GM21576 (cell line): ENCODE measurements at regions not wholly inside any gene's neighbourhood (a gene's known extent, or its start where the extent isn't known, plus 50 kb on each side); places are given as distances from the start of the nearest gene placed in this dataset.

Experiments
- ATAC-seq: cut with Tn5 transposase; IDR thresholded peaks from one replicate; pipeline ENCODE4 v1.9.1; 2021; ENCODE audit warnings: mild to moderate bottlenecking, moderate library complexity; ENCODE audit not compliant: unreplicated experiment

DNA sequence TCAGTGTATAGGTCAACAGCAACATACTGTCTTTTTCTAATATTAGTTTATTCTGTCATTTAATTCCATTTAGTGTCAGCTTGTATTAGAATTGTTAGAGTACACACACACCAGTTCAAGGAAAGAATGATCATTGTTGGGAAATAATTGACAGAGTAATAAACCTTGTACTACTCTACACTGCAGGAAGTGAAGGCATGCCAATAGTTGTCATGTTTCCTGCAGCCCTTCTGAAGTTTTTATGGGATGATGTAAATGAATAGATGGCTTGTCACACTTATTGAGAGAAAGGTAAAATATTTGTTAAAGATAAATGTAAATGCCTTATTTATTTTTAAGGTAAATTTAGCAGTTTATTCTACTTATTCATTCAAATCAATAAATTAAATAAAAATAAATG lies 306.9 kb upstream of the KLHL1 start:
- no peak for ATAC-seq

- no peak for ATAC-seq
These were observed 300.6 kb upstream of the KLHL1 start for GRCh38 chr13:70408865-70409264.

GRCh38 chr13:70407486-70407885 lies 299.2 kb upstream of the KLHL1 start:
- ATAC-seq = no peak

- no peak for ATAC-seq
These were observed 297.0 kb upstream of the KLHL1 start for GRCh38 chr13:70405266-70405665.

GRCh38 chr13:70394031-70394548 lies 285.8 kb upstream of the KLHL1 start:
- ATAC-seq = no peak

DNA sequence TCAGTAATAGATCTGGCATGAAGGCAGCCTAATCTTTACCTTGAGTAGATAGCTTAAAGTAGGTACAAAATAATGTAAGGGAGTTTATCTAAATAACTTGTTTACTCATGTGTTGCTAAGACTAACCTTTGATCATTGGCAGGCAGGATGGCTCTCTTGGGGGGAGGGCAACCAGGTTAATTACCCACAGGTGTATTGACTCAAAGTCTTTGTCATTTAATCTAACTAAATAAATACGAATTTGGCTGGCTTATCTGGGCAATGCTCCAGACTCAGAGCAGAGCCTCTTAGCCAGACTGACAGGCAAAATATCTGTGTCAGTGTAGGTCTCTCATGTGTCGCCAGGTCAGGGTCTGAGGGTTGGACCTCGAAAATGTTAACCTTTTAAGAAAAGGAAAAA lies 283.4 kb upstream of the KLHL1 start:
- ATAC-seq = no peak

GRCh38 chr13:70390968-70391367 lies 282.7 kb upstream of the KLHL1 start:
- ATAC-seq = no peak

GRCh38 chr13:70390064-70390463 lies 281.8 kb upstream of the KLHL1 start:
- no peak for ATAC-seq

- no peak for ATAC-seq
These were observed 280.7 kb upstream of the KLHL1 start for GRCh38 chr13:70388935-70389334.

- no peak for ATAC-seq
These were observed 278.7 kb upstream of the KLHL1 start for GRCh38 chr13:70386919-70387318.

DNA sequence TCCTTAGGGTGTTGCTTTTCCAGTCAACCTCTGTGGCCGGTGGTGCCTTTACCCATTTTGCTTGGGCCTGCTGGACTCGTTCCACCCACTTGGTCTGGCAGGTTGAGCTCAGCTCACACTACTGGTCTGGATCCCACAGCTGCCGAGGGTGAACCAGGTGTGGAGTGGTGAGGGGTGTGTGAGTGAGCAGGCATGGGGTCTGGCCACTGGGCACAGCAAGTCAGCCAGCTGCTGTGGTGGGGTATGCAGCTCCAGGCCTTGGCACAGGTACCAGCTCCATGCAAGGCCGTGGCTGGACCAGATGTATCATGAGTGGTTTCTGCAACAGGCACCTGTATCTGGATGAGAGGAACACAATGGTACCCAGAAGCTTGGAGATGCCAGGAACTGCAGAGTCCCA lies 277.6 kb upstream of the KLHL1 start:
- no peak for ATAC-seq

- no peak for ATAC-seq
These were observed 275.9 kb upstream of the KLHL1 start for GRCh38 chr13:70384156-70384555.

DNA sequence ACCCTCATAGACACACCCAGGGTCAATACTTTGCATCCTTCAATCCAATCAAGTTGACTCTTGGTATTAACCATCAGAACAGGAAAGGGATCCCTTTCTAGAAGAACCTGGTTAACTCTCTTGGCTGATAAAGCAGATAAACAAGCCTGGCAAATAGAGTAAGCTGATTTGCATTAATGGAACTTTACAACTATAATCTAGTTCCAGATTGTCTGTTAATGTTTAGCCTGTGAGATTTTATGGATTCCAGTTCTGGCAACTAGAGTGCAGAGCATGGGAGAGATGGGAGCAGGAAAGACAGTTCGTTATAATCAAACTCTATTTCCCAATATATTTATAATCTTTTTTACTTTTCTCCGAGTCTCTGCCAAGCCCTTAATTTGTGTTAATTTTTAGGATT lies 272.6 kb upstream of the KLHL1 start:
- ATAC-seq = no peak

DNA sequence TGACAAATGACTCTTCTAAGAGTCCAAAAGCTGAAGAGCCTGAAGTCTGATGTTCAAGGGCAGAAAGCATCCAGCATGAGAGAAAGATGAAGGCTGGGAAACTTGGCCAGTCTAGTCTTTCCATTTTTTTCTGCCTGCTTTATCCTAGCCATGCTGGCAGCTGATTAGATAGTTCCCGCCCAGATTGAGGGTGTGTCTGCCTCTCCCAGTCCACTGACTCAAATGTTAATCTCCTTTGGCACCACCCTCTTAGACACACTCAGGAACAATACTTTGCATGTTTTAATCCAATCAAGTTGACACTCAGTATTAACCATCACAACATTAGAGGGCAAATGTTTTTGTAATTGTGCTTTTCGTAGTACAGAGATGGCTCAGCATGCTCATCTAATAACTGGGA lies 267.5 kb upstream of the KLHL1 start:
- ATAC-seq = no peak

GRCh38 chr13:70370924-70371323 lies 262.7 kb upstream of the KLHL1 start:
- no peak for ATAC-seq

- ATAC-seq = no peak
These were observed 258.5 kb upstream of the KLHL1 start for GRCh38 chr13:70366720-70367119.

- no peak for ATAC-seq
These were observed 255.7 kb upstream of the KLHL1 start for GRCh38 chr13:70363991-70364390.

DNA sequence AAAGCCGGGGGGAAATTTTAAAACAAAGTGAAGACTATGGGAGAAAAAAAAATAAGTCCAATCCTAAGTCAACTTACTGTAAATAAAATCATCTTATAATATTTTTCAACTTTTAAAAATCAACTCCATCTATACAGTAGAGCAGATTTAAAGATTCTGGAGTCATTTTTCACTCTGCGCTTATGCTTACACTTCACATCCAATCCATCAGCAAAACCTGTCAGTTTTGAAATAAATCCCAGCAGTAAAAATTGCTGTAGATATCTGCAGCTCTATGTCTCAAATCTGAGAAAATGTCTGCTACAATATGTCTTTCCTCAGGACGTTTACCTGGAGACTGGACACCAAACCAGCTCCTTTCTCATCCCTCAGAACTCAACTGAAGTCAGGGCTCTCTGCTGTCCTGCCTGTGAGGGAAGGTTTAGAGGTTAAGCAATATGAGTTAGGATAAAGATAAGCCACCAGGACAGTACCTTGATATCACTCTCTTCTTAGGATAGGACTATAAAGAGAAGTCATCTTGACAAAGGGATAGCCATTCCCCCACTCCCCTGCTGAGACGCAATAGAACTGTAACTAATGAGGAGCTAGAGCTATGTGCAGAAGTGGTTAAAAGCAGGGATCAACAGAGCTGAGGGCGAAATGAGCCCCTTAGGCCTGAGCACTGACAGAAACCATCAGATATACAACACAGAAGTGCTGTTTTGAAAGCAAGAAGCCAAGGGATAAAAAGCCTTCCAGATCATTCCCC lies 254.7 kb upstream of the KLHL1 start:
- ATAC-seq = no peak

DNA sequence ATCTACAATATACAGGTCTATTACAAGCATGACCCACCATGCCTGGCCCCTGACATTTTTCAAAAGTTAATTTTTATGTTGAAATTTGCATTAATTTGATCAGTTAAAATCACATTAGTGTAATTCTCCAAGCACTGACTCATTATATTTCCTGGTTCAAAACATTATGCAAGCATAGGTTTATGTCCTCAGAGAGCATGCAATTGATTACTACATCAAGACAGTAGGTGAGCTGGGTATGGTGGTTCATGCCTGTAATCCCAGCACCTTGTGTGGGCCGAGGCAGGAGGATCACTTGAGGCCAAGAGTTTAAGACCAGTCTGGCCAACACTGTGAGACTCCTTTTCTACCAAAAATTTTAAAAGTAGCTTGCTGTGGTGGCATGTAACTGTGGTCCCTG lies 248.8 kb upstream of the KLHL1 start:
- no peak for ATAC-seq

GRCh38 chr13:70353096-70353495 lies 244.8 kb upstream of the KLHL1 start:
- no peak for ATAC-seq

DNA sequence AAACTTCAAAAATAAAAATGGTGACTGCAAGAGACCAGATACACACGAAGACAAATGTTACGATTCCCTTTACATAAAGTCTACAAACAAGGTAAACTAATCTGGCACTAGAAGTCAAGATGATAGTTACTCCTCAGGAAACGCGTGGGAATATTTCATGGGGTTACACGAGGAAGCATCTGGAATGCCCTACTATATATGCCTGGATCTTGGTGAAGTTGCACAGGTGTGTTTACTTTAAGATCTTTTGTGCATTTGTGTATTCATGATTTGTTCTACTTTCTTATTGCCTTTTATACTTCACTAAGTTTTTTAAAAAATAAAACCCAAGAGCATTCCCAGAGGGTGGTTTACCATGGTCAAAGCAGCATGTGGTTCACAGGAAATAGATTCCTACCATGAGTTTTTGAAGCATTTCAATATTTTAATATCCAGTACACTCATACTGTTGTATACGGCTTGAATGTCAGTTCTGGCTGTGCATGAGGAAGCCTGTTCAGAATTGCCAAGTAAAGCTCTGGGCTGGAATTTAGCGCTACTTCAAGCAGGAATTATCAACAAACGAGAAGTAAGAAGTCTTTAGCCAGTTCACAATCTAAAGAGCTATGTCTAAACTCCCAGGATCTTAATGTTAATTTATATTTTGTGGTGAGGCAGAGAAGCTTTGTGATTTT lies 239.8 kb upstream of the KLHL1 start:
- no peak for ATAC-seq

- ATAC-seq = no peak
These were observed 231.5 kb upstream of the KLHL1 start for GRCh38 chr13:70339738-70340137.
